Testis (tissue), 2 donors: ENCODE measurements at regions not wholly inside any gene's neighbourhood (a gene's known extent, or its start where the extent isn't known, plus 50 kb on each side); places are given as distances from the start of the nearest gene placed in this dataset.

Experiments
- DNase-seq: peaks from one replicate; pipeline ENCODE4 v3.0.0-alpha.2; 2019
- H3K27ac ChIP-seq, 2 donors: fragments of 200-600 bp; sonication (generic); one replicate each; pipeline ENCODE4 v1.5.1; 2019
- H3K27me3 ChIP-seq: fragments of 200-600 bp; sonication (generic); one replicate; pipeline ENCODE4 v1.5.1; 2019
- H3K36me3 ChIP-seq: fragments of 200-600 bp; sonication (generic); one replicate; pipeline ENCODE4 v1.5.1; 2017; ENCODE audit warnings: low read depth; ENCODE audit errors: missing control alignments
- H3K4me1 ChIP-seq: fragments of 200-600 bp; sonication (generic); one replicate; pipeline ENCODE4 v1.5.1; 2019
- H3K4me3 ChIP-seq, 2 donors: fragments of 200-600 bp; sonication (generic); one replicate each; pipeline ENCODE4 v1.5.1; 2017 to 2019
- H3K9me3 ChIP-seq: fragments of 200-600 bp; sonication (generic); one replicate; pipeline ENCODE4 v1.5.1; 2017
- POLR2A ChIP-seq: fragments of 450-650 bp; IDR thresholded peaks from one replicate; pipeline ENCODE4 v1.6.1; 2017; ENCODE audit warnings: antibody characterized with exemption, mild to moderate bottlenecking, moderate library complexity
- WGBS, 2 donors: methylation state at CpG; one replicate each; pipeline ENCODE4 v1.1.5; 2018; 5-methylcytosine and 5-hydroxymethylcytosine counted together
- intact Hi-C: fragments of 100-400 bp; cut with DNase I; formaldehyde crosslinking; loops from one replicate; pipeline ENCODE4 v1.15.1; 2023; ENCODE audit warnings: low total_unique reads
- TF ChIP-seq, protein P1 (sequence below), 3 experiments: fragments of 450-650 bp in 2 of 3; fragments of 200-600 bp in 1 of 3; sonication (generic) in 1 of 3; IDR thresholded peaks; one replicate each; pipeline ENCODE4 v1.5.1; 2016 to 2019; ENCODE audit warnings: antibody characterized with exemption in 3 of 3, mild to moderate bottlenecking in 2 of 3, moderate library complexity in 1 of 3

DNA sequence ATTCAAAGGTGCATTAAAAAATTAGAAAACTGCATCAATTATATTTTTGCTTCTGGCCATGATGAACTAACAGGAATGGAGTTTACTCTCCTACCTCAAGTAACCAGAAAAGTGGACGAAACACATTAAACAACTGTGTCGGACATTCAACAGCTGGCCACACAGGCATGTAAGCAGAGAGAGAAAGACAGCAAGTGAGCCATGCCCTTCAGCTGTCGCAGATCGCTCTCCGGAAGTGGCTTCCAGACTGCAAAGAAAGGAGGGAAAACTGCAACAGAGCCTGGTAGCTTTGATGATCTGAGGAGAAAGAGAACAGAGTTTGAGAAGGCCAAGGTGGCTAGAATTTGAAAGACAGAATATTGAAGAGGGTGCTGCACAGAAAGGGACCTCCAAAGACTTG is 557.2 kb downstream of the MATN1 start:
- no peaks in the 10 kb centered on the region for H3K36me3 ChIP-seq
- intact Hi-C loops, result no loop called here
- TF ChIP-seq POLR2A, result no peak
- TF ChIP-seq, protein P1, sequence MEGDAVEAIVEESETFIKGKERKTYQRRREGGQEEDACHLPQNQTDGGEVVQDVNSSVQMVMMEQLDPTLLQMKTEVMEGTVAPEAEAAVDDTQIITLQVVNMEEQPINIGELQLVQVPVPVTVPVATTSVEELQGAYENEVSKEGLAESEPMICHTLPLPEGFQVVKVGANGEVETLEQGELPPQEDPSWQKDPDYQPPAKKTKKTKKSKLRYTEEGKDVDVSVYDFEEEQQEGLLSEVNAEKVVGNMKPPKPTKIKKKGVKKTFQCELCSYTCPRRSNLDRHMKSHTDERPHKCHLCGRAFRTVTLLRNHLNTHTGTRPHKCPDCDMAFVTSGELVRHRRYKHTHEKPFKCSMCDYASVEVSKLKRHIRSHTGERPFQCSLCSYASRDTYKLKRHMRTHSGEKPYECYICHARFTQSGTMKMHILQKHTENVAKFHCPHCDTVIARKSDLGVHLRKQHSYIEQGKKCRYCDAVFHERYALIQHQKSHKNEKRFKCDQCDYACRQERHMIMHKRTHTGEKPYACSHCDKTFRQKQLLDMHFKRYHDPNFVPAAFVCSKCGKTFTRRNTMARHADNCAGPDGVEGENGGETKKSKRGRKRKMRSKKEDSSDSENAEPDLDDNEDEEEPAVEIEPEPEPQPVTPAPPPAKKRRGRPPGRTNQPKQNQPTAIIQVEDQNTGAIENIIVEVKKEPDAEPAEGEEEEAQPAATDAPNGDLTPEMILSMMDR (IDR thresholded peaks at IDR 0.05), result no peak
- no peaks in the 10 kb centered on the region for H3K27me3 ChIP-seq
- no peaks in the 10 kb centered on the region for H3K4me1 ChIP-seq
- H3K4me3 ChIP-seq, result no peak overlapping the region
- no peak overlapping the region for H3K27ac ChIP-seq
- WGBS, 2 donors, result 52 to 55% methylated on average over 5 of the region's 5 CpGs
- DNase-seq, result no peak
- no peaks in the 10 kb centered on the region for H3K9me3 ChIP-seq

DNA sequence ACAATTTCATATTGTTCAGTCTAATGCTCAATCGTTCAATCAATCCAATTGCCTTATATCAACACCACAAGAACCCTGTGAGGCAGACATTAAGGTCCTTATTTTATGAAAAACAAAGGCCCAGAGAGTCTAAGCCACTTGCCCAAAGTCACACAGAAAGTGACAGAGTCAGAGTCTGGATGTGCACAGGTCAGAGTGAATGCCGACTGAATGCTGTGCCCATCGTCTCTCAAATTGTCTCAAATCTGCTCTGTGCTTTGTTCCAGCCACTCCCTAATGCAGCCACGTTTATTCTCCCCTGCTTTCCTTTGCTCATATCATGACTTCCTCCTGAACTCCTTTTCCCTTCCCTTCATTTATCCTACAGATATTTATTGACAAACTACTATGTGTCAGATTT is 558.3 kb downstream of the MATN1 start:
- Histone ChIP-seq H3K27ac (no peak overlapping the region), H3K36me3 (no peaks in the 10 kb centered on the region), H3K4me1 (no peaks in the 10 kb centered on the region), H3K4me3 (no peak overlapping the region), H3K9me3 (no peaks in the 10 kb centered on the region), H3K27me3 (no peaks in the 10 kb centered on the region)
- 51 to 68% methylated on average over 4 of the region's 4 CpGs for WGBS, 2 donors
- intact Hi-C loops, result no loop called here
- DNase-seq, result no peak
- TF ChIP-seq POLR2A, result no peak
- TF ChIP-seq, protein P1 (IDR thresholded peaks at IDR 0.05), result no peak

- intact Hi-C loops, result no loop called here
- TF ChIP-seq POLR2A, result no peak
- WGBS, 2 donors, result 82 to 84% methylated on average over 4 of the region's 4 CpGs
- H3K36me3 ChIP-seq, result no peaks in the 10 kb centered on the region
- H3K4me1 ChIP-seq, result no peaks in the 10 kb centered on the region
- H3K27me3 ChIP-seq, result no peaks in the 10 kb centered on the region
- H3K4me3 ChIP-seq, result no peak overlapping the region
- no peak overlapping the region for H3K27ac ChIP-seq
- DNase-seq, result no peak
- no peaks in the 10 kb centered on the region for H3K9me3 ChIP-seq
These were observed 558.7 kb downstream of the MATN1 start for GRCh38 chr1:30164693-30165092.

- no peak overlapping the region for H3K27ac ChIP-seq
- no peak for DNase-seq
- TF ChIP-seq POLR2A, result no peak
- TF ChIP-seq, protein P1 (IDR thresholded peaks at IDR 0.05), result no peak
- no peaks in the 10 kb centered on the region for H3K9me3 ChIP-seq
- H3K4me3 ChIP-seq, result no peak overlapping the region
- no peaks in the 10 kb centered on the region for H3K4me1 ChIP-seq
- no peaks in the 10 kb centered on the region for H3K27me3 ChIP-seq
- intact Hi-C loops, result no loop called here
- no peaks in the 10 kb centered on the region for H3K36me3 ChIP-seq
- WGBS, 2 donors, result 87 to 91% methylated on average over 2 of the region's 2 CpGs
These were observed 560.8 kb downstream of the MATN1 start for GRCh38 chr1:30162565-30162964.

DNA sequence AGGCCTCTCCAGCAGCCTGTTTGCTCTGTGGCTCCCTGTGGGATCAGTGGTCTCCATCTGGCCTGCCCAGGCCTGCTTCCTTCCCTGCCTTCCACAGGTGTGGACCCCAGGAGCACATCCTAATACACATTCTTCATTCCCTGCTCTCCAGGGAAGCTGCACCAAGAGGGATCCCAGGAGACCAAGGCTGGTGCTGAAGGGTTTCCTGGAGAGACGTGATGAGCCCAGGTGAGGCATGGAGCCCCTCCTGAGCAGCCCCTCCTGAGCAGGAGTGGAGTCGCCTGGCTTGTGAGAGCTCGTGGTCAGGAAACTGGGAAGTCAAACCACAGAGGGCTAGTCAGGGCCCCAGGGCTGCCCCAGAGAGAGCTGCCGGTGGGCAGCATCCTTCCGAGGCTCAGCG is 561.4 kb downstream of the MATN1 start:
- TF ChIP-seq POLR2A, result no peak
- TF ChIP-seq, protein P1 (IDR thresholded peaks at IDR 0.05), result no peak
- no peak for DNase-seq
- WGBS, 2 donors, result 83 to 94% methylated on average over 3 to 6 of the region's 6 CpGs

More for the DNA sequence above, 561.4 kb downstream of the MATN1 start:
- Histone ChIP-seq H3K27ac (no peak overlapping the region), H3K36me3 (no peaks in the 10 kb centered on the region), H3K4me3 (no peak overlapping the region), H3K27me3 (no peaks in the 10 kb centered on the region), H3K4me1 (no peaks in the 10 kb centered on the region), H3K9me3 (no peaks in the 10 kb centered on the region)
- intact Hi-C loops, result no loop called here
